ENCODE measurements at regions not wholly inside any gene's neighbourhood (a gene's known extent, or its start where the extent isn't known, plus 50 kb on each side); places are given as distances from the start of the nearest gene placed in this dataset.
"Not testable (repeated sequence)": the region's sequence is repeated elsewhere in the genome, so short reads cannot be mapped to it uniquely, and the experiment has no call there.

GRCh38 chr9:24007185-24007584 is 181.1 kb upstream of the ELAVL2 start:
- no peak for TF ChIP-seq CTCF (IDR thresholded peaks at IDR 0.05; ENCODE audit: insufficient read depth, low read length)
- no peak for DNase-seq (ENCODE audit: low read depth)
- no peak overlapping the region for H3K4me3 ChIP-seq (ENCODE audit: low read depth, low read length)

GRCh38 chr9:23991874-23992273 is 165.8 kb upstream of the ELAVL2 start:
- H3K4me3 ChIP-seq (ENCODE audit: low read depth, low read length); DNase-seq (ENCODE audit: low read depth): not testable (repeated sequence)

GRCh38 chr9:23979491-23979890 is 153.5 kb upstream of the ELAVL2 start:
- TF ChIP-seq CTCF (IDR thresholded peaks at IDR 0.05; ENCODE audit: insufficient read depth, low read length): no peak
- DNase-seq (ENCODE audit: low read depth): no peak
- H3K4me3 ChIP-seq (ENCODE audit: low read depth, low read length): no peak overlapping the region

GRCh38 chr9:23962101-23962500 is 136.1 kb upstream of the ELAVL2 start:
- no peak overlapping the region for H3K4me3 ChIP-seq (ENCODE audit: low read depth, low read length)
- TF ChIP-seq CTCF (IDR thresholded peaks at IDR 0.05; ENCODE audit: insufficient read depth, low read length): no peak
- DNase-seq (ENCODE audit: low read depth): no peak

- no peak overlapping the region for H3K4me3 ChIP-seq (ENCODE audit: low read depth, low read length)
- DNase-seq (ENCODE audit: low read depth): no peak
Measured at GRCh38 chr9:23945897-23946296, 119.9 kb upstream of the ELAVL2 start.

GRCh38 chr9:23941051-23941450 is 115.0 kb upstream of the ELAVL2 start:
- no peak overlapping the region for H3K4me3 ChIP-seq (ENCODE audit: low read depth, low read length)
- no peak for TF ChIP-seq CTCF (IDR thresholded peaks at IDR 0.05; ENCODE audit: insufficient read depth, low read length)
- DNase-seq (ENCODE audit: low read depth): no peak

More at GRCh38 chr9:23945897-23946296, 119.9 kb upstream of the ELAVL2 start:
- TF ChIP-seq CTCF (IDR thresholded peaks at IDR 0.05; ENCODE audit: insufficient read depth, low read length): no peak

GRCh38 chr9:23938908-23939307 is 112.9 kb upstream of the ELAVL2 start:
- TF ChIP-seq CTCF (IDR thresholded peaks at IDR 0.05; ENCODE audit: insufficient read depth, low read length): no peak
- H3K4me3 ChIP-seq (ENCODE audit: low read depth, low read length): no peak overlapping the region
- no peak for DNase-seq (ENCODE audit: low read depth)
